ENCODE measurements at regions not wholly inside any gene's neighbourhood (a gene's known extent, or its start where the extent isn't known, plus 50 kb on each side); places are given as distances from the start of the nearest gene placed in this dataset.
"Not testable (repeated sequence)": the region's sequence is repeated elsewhere in the genome, so short reads cannot be mapped to it uniquely, and the experiment has no call there.

DNA sequence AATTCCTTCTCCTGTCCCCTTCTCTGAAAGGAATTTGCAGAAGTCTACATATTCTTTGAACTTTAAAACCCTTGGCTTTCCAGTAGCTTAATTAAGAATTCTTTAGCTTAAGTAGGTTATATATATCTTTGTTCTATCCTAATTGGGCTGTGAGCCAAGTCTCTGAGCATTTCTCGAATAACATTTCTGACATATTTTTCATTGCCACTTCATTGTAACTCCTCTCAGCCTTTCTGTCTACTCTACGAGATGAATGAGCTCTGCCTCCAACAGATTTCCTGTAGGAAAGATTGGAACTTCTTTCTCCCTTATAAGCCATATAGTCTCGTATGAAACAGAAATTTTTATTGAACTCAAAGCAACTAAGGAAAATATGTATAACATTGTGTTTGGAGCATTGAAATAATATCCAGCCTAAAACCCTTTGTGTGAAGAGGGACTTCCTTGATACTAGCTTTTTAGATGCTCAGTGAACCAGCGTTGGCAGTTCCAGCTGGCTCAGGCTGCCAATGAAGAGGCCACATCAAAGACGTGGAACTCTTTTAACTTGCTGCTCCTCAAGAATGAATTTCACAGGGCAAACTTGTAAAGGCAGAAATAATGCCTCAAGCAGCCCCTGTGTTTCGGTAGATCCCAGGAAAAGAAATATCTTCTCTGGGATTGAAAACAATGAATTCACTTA is 87.7 kb upstream of the NOX3 start:
- no peaks in the 10 kb centered on the region for H3K27me3 ChIP-seq (ENCODE audit: control insufficient read depth, insufficient read depth, low read length)
- no peak for DNase-seq (ENCODE audit: low read depth)
- ChIA-PET POLR2A (interaction anchor here (0.5 kb wide), 1 partner anchor 760 kb away, joined by 7 read pairs; no protein-coding TSS in a partner anchor), CTCF (no interaction called here)
- H3K36me3 ChIP-seq (ENCODE audit: control insufficient read depth, insufficient read depth, low read length), result no peaks in the 10 kb centered on the region
- TF ChIP-seq, protein P1, sequence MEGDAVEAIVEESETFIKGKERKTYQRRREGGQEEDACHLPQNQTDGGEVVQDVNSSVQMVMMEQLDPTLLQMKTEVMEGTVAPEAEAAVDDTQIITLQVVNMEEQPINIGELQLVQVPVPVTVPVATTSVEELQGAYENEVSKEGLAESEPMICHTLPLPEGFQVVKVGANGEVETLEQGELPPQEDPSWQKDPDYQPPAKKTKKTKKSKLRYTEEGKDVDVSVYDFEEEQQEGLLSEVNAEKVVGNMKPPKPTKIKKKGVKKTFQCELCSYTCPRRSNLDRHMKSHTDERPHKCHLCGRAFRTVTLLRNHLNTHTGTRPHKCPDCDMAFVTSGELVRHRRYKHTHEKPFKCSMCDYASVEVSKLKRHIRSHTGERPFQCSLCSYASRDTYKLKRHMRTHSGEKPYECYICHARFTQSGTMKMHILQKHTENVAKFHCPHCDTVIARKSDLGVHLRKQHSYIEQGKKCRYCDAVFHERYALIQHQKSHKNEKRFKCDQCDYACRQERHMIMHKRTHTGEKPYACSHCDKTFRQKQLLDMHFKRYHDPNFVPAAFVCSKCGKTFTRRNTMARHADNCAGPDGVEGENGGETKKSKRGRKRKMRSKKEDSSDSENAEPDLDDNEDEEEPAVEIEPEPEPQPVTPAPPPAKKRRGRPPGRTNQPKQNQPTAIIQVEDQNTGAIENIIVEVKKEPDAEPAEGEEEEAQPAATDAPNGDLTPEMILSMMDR (IDR thresholded peaks at IDR 0.05; ENCODE audit: insufficient read depth, low read depth, low read length), result no peak
- no peak overlapping the region for H3K4me3 ChIP-seq (ENCODE audit: low read depth, low read length)

DNA sequence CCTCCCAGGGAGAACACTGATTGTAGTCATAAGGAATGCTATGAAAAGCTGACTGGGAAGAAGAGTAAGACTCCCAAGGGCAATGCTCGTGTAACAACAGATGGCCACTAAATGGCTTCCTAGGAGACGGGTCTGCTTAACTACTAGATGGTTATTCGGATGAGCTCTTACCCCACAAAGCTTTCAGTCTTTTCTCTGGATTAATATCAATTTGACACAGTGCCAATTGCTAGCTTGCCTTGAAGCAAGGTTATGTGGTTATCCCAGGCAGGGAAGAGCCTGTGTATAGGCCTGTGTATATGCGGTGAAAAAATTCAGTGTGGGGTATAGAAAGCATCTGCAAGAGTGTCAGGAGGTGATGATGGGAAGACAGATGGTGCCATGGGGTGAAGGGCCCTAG is 86.4 kb upstream of the NOX3 start:
- DNase-seq (ENCODE audit: low read depth), result no peak
- Histone ChIP-seq H3K36me3 (ENCODE audit: control insufficient read depth, insufficient read depth, low read length) (no peaks in the 10 kb centered on the region), H3K4me3 (ENCODE audit: low read depth, low read length) (no peak overlapping the region), H3K27me3 (ENCODE audit: control insufficient read depth, insufficient read depth, low read length) (no peaks in the 10 kb centered on the region)
- CTCF ChIA-PET, result interaction anchor here (1.1 kb wide), 1 partner anchor 10 kb away, joined by 3 read pairs; no protein-coding TSS in a partner anchor
- TF ChIP-seq, protein P1 (IDR thresholded peaks at IDR 0.05; ENCODE audit: insufficient read depth, low read depth, low read length), result no peak
- POLR2A ChIA-PET, result no interaction called here

GRCh38 chr6:155538708-155539390 is 83.2 kb upstream of the NOX3 start:
- Histone ChIP-seq H3K27me3 (ENCODE audit: control insufficient read depth, insufficient read depth, low read length) (no peaks in the 10 kb centered on the region), H3K36me3 (ENCODE audit: control insufficient read depth, insufficient read depth, low read length) (no peaks in the 10 kb centered on the region), H3K4me3 (ENCODE audit: low read depth, low read length) (no peak overlapping the region)
- POLR2A ChIA-PET, result no interaction called here
- CTCF ChIA-PET, result no interaction called here
- TF ChIP-seq, protein P1 (IDR thresholded peaks at IDR 0.05; ENCODE audit: insufficient read depth, low read depth, low read length), result no peak
- no peak for DNase-seq (ENCODE audit: low read depth)

DNA sequence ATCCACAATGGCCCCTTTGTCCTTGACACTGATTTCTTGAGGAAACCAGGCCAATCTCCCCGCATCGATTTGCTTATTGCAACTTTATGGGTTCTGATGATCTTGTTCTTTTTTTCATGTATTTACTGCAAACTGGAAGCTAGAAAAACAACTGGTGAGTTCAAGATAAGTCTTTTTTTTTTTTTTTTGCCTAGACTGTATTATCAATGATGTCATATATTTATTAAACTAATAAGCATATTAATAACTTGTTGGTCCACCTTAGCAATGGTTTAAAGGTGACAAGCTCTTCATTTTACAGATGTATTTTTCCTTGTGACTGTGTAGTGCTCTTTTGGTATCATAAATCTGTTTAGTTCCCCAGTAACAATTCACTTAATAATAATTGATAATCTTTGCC is 79.0 kb upstream of the NOX3 start:
- no peak overlapping the region for H3K4me3 ChIP-seq (ENCODE audit: low read depth, low read length)
- H3K27me3 ChIP-seq (ENCODE audit: control insufficient read depth, insufficient read depth, low read length), result no peaks in the 10 kb centered on the region
- POLR2A ChIA-PET, result interaction anchor here (0.5 kb wide), 1 partner anchor 214 kb away, joined by 3 read pairs; no protein-coding TSS in a partner anchor
- no peak for DNase-seq (ENCODE audit: low read depth)
- no peaks in the 10 kb centered on the region for H3K36me3 ChIP-seq (ENCODE audit: control insufficient read depth, insufficient read depth, low read length)
- CTCF ChIA-PET, result interaction anchor here (1.1 to 1.3 kb wide), 2 partner anchors 11 to 208 kb away, joined by 3 to 4 read pairs; no protein-coding TSS in a partner anchor
- TF ChIP-seq, protein P1 (IDR thresholded peaks at IDR 0.05; ENCODE audit: insufficient read depth, low read depth, low read length), result no peak

DNA sequence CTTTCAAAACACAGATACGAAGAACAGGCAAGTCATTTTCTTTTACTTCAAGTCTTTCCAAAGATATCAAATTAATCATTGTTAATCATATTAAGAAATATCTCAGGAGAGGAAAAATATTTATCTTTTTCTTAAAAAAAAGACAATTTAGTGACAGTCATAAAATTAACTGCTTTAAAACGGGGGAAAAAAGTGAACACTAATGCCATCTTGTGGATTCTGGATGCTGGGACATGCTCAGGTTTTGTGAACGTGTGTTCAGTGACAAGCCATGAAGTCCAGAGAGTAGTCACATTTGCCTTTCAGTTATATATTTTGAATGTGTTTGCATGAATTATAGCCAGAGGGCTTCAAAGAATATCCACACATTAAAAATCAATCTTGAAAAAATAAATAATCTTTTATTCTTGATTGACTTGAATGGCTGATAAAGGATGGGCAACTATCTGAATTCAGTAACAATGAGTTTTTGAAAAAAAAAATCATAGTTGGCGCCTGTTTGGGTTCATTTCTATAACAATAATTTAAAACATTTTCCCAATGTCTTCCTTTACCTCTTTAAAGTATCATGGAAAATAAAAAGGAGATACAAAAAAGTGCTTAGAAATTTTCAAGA is 74.7 kb upstream of the NOX3 start:
- Histone ChIP-seq H3K27me3 (ENCODE audit: control insufficient read depth, insufficient read depth, low read length) (no peaks in the 10 kb centered on the region), H3K36me3 (ENCODE audit: control insufficient read depth, insufficient read depth, low read length) (no peaks in the 10 kb centered on the region), H3K4me3 (ENCODE audit: low read depth, low read length) (no peak overlapping the region)
- TF ChIP-seq, protein P1 (IDR thresholded peaks at IDR 0.05; ENCODE audit: insufficient read depth, low read depth, low read length), result peak; percentile 69
- POLR2A ChIA-PET, result no interaction called here
- CTCF ChIA-PET, result no interaction called here
- DNase-seq (ENCODE audit: low read depth), result no peak

DNA sequence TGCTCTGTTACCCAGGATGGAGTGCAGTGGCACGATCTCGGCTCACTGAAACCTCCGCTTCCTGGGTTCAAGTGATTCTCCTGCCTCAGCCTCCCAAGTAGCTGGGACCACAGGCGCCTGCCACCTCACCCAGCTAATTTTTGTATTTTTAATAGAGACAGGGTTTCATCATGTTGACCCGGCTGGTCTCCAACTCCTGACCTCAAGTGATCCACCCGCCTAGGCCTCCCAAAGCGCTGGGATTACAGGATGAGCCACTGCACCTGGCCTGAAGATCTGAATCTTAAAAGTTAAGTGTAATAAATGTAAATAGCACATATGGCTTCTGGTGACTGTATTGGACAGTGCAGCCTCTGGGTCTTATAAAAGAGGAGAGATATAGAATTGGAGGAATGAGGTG is 74.2 kb upstream of the NOX3 start:
- H3K4me3 ChIP-seq (ENCODE audit: low read depth, low read length); H3K36me3 ChIP-seq (ENCODE audit: control insufficient read depth, insufficient read depth, low read length); POLR2A ChIA-PET; DNase-seq (ENCODE audit: low read depth); H3K27me3 ChIP-seq (ENCODE audit: control insufficient read depth, insufficient read depth, low read length): not testable (repeated sequence)
- CTCF ChIA-PET, result interaction anchor here (1.1 to 1.6 kb wide), 5 partner anchors 31 to 207 kb away, joined by 3 to 6 read pairs (median 4); no protein-coding TSS in a partner anchor
